GDM1 (cell line): ENCODE measurements at regions not wholly inside any gene's neighbourhood (a gene's known extent, or its start where the extent isn't known, plus 50 kb on each side); places are given as distances from the start of the nearest gene placed in this dataset.

Experiments
- DNase-seq: peaks from one replicate; lab custom pipeline; 2025; lab: John Stamatoyannopoulos, UW

GRCh38 chr6:14837435-14837834 is 408.4 kb upstream of the JARID2 start:
- DNase-seq: no peak

DNA sequence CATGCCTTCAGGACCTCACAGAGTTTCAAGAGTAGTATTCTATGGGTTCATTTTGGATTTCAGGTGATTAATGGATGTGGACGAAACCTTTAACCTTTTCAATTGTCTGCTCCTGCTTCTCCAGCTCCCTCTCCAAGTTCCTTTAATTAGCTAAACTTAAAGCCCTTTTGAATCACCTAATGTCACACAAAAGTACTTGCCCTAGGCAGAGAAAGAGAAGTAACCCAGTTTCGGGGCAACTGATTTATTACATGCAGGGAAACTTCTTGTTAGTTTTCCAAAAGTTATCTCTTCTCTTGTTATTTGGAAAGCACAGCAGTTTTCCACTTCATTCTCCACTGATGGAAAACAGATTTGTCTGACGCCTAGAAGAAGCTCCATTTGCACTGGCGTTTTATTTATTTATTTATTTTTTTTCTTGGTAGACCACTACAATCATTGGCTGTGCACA is 407.7 kb upstream of the JARID2 start:
- DNase-seq: no peak

- DNase-seq: no peak
Observed at GRCh38 chr6:14841901-14842421, 403.9 kb upstream of the JARID2 start.

GRCh38 chr6:14844411-14844810 is 401.5 kb upstream of the JARID2 start:
- no peak for DNase-seq

DNA sequence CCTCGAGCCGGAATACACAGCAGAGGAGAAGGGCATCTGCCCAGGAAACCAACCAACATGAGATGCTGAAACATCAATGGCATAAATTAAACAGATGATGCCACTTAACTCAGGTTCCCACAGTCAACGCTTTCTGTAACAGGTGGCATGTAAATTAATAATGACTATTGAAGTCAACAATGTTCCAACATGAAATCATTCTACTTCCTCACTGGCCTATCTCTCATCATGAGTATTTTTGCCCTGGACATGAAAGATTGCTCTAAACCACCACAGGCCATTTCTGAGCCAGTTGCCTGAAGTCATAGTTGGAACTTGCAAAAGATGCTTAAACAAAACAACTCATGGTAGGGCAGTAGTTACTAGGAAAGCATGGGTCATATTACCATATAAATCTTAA is 397.9 kb upstream of the JARID2 start:
- no peak for DNase-seq

DNA sequence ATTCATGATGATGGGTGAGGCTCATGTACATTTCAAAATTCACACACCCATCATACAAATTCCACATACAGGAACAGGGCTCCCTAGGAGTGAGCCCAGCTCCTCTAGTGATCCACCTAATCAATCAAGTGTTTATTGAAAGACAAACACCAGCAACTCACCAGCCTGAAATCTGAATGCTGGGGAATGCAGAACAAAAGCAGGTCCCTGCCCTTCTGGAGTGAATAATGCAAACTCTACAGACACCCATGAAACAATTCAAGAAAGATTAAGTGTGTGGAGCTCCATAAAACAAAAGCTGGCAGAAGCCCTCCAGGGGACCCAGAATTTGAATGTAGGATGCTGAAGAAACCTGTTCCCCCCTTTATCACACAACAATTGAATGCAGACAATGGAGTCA is 396.7 kb upstream of the JARID2 start:
- DNase-seq: no peak

DNA sequence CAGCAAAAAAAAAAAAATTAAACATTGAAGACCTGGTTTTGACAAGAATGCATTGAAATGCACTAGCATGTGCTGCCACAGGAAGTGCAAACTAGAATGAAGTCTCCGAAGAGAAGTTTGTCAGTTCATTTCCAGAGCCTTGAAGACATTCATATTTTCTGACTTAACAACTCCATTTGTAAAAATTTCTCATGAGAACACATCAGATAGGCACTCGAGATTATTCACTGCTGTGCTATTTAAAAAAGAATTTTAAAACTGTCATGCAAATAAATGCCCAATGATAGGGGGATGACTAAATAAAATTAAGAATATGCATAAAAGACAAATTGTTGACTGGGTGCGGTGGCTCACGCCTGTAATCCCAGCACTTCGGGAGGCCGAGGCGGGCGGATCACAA is 394.6 kb upstream of the JARID2 start:
- DNase-seq: no peak

DNA sequence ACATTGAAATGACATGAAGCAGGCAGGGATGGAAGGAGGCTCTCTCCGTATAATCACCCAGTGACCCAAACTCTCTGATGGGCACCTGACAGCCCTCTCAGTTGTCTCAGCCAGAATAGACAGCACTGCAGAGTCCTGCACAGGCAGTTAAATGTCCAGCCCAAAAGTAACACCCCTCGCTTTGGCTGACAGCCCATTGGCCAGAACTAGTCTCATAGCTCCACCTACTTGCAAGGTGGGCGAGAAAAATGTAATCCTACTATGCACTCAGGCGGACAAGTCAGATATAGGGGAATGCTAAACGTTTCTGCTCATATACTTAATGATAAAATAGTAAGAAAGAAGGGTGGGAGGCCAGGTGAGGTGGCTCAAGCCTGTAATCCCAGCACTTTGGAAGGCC is 393.5 kb upstream of the JARID2 start:
- DNase-seq: no peak

GRCh38 chr6:14856177-14856576 is 389.7 kb upstream of the JARID2 start:
- no peak for DNase-seq

- DNase-seq: no peak
Observed at GRCh38 chr6:14857001-14857400, 388.9 kb upstream of the JARID2 start.

DNA sequence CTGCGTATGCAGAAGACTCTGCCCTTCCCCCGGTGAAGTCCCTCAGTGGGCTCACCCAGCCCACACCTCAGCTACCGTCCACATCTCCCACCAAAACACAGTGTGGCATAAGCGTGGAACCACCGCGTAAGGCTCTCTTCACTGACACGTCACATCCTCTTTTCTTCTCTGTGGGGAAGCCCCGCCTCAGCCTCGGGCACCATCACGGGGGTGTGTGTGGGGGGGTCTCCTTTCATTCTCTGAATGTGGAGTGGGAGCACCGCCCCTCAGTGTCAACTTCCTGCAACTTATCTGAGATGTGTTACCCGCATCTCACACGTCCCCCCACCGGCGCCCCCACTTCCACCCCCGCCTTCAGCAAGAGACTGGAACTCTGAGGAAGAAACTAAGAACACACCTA is 388.4 kb upstream of the JARID2 start:
- DNase-seq: no peak

DNA sequence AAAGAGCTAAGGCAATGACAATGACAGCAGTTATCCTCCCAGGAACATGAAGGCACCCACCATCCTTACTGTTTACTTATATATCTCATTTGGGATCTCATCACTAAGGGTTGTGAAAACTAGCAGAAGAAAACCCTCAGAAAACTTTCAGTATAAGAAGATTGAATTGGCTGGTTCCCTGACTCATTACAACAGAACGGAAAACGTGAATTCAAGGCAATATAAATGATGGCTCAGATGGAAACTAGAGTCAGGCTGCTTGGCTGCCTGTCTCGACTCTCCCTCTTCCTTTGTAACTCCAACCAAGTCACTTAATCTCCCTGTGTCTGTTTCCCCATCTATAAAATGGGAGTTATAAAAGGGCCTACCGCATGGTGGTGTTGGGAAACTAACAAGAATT is 387.1 kb upstream of the JARID2 start:
- DNase-seq: no peak

DNA sequence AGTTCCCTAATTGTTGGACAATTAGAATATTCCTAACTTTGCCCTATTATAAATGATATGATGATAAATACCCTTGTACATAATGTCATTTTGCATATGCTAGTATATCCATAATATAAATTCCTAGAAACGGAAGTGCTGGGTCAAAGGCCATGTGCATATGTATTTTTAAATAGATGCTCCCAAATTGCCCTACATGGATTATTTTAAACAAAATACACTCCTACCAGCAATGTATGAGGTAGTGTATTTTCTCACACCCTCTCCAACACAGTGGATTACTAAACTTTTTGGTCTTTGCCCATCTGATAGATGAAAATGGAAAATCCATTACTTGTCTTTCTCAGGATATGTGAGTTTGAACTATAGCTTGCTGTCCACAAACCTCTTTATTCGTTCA is 385.1 kb upstream of the JARID2 start:
- no peak for DNase-seq

- DNase-seq: peak; percentile 47
Observed at GRCh38 chr6:14861491-14861943, 384.4 kb upstream of the JARID2 start.

- DNase-seq: no peak
Observed at GRCh38 chr6:14862845-14863244, 383.0 kb upstream of the JARID2 start.

GRCh38 chr6:14863902-14864850 is 381.7 kb upstream of the JARID2 start:
- DNase-seq: no peak

DNA sequence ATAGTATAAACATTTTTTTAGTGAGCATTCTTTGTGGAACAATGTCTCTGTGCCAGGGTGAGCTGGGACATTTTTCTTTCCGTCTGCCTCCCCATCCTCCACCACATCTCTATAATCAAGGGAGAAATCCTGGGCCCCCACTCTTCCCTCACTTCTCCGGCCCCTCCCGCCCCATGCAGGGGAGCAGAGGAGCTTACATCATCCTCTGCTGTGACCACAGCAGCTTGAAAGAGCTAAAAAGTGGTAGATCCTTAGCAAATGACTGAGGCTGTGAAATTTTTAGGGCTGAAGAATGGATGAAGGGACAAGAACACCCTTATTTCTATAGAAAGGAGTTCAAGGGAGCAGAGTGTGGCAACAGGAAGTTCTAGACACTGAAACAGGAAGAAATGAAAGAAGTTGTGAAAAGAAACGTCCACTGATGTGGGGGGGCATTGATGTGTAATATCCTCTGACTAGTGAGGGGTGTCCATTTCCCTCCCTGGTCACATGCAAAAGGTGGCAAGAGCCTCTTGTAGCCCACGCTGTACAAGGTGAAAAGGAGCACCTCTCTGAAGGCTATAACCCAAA is 380.3 kb upstream of the JARID2 start:
- no peak for DNase-seq

GRCh38 chr6:14867802-14868201 is 378.1 kb upstream of the JARID2 start:
- no peak for DNase-seq

GRCh38 chr6:14871221-14871620 is 374.6 kb upstream of the JARID2 start:
- no peak for DNase-seq

GRCh38 chr6:14873101-14873500 is 372.8 kb upstream of the JARID2 start:
- DNase-seq: no peak

DNA sequence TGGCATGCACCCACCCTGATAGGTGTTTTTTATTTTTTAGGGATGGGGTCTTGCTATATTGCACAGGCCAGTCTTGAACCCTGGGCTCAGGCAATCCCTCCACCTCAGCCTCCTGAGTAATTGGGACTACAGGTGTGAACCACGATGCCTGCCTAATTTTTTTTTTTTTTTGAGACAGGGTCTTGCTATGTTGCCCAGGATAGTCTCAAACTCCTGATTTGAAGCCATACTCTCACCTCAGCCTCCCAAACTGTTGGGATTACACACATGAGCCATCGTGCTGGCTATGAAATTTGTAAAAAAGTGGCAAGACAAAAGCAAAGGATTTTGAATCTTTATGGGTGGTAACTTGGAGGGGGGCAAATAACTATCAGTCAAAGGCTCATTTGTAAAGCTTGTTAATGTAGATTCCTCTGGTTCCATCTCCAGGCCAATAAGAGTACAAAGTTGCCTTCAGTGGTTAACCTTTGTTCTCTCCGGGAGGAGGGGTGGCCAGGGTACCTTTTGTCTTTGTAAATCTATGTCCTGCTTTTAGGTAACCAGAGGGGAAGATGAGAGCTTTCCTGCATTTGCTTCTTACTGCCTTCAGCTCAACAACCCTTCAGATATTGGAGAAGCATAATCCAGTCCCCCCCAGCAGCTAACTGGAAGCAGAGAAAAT is 372.0 kb upstream of the JARID2 start:
- no peak for DNase-seq

DNA sequence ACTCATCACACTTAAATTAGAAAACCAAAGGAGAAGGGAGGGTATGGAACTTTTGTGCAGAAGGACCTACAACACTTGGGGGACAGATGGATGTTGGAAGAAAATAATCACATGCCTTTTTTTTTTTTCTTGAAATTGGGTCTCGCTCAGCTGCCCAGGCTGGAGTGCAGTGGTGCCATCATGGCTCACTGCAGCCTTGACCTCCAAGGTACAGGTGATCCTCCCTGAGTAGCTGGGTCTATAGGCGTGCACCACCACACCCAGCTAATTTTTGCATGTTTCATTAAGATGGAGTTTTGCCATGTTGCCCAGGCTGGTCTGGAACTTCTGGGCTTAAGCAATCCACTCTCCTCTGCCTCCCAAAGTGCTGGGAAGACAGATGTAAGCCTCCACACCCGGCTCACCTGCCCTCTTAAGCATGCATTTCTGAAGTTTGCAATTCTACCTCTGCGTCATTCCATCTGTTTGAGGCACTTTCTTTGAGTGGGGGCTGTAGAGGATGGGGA is 370.8 kb upstream of the JARID2 start:
- no peak for DNase-seq
